ENCODE measurements at regions not wholly inside any gene's neighbourhood (a gene's known extent, or its start where the extent isn't known, plus 50 kb on each side); places are given as distances from the start of the nearest gene placed in this dataset.

DNA sequence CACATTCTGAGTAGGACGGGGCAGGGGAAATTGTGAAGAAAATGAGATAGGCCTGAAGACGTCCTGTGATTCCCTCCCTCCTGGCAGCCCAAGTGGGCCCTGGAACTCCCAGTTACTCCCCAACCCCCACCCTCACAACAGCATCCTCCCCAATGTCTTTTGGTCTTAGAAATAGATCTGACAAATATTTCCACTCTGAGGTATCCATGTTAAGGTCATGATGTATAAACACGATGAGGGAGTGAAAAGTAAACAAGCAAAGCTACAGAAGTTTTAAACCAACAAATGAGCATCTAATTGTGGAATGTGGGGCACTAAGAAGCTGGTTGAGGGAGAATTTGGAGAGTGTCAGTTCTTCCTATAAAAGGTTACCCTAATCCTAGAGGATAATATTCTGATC, 103.7 kb upstream of the AADACL2 start:
- no peak for TF ChIP-seq POLR2A (IDR thresholded peaks at IDR 0.05)
- TF ChIP-seq, protein P1, sequence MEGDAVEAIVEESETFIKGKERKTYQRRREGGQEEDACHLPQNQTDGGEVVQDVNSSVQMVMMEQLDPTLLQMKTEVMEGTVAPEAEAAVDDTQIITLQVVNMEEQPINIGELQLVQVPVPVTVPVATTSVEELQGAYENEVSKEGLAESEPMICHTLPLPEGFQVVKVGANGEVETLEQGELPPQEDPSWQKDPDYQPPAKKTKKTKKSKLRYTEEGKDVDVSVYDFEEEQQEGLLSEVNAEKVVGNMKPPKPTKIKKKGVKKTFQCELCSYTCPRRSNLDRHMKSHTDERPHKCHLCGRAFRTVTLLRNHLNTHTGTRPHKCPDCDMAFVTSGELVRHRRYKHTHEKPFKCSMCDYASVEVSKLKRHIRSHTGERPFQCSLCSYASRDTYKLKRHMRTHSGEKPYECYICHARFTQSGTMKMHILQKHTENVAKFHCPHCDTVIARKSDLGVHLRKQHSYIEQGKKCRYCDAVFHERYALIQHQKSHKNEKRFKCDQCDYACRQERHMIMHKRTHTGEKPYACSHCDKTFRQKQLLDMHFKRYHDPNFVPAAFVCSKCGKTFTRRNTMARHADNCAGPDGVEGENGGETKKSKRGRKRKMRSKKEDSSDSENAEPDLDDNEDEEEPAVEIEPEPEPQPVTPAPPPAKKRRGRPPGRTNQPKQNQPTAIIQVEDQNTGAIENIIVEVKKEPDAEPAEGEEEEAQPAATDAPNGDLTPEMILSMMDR (IDR thresholded peaks at IDR 0.05): no peak

Measured in suprapubic skin (tissue), 3 donors.